Mesothelial cell of epicardium (in vitro differentiated cells): ENCODE measurements at regions not wholly inside any gene's neighbourhood (a gene's known extent, or its start where the extent isn't known, plus 50 kb on each side); places are given as distances from the start of the nearest gene placed in this dataset.
A peak's percentile ranks its signal among the peaks of the same experiment; 100 is the strongest.

Experiments used
- DNase-seq, 2 experiments: peaks; one replicate each; pipeline ENCODE4 v3.0.0; 2021; ENCODE audit warnings: low spot score in 2 of 2; ENCODE audit not compliant: unreplicated experiment in 2 of 2
- H3K27ac Mint-ChIP-seq: 2 replicates; pipeline ENCODE4 v1.8.0; 2021; ENCODE audit warnings: mixed read lengths
- H3K27me3 Mint-ChIP-seq: 2 replicates; pipeline ENCODE4 v1.8.0; 2021; ENCODE audit warnings: low read depth, mixed read lengths
- H3K36me3 Mint-ChIP-seq: 2 replicates; pipeline ENCODE4 v1.8.0; 2021; ENCODE audit warnings: mixed read lengths
- H3K4me1 Mint-ChIP-seq: 2 replicates; pipeline ENCODE4 v1.8.0; 2021; ENCODE audit warnings: mixed read lengths
- H3K4me3 Mint-ChIP-seq: 2 replicates; pipeline ENCODE4 v1.8.0; 2021; ENCODE audit warnings: mild to moderate bottlenecking, moderate library complexity, mixed read lengths
- H3K9me3 Mint-ChIP-seq: 2 replicates; pipeline ENCODE4 v1.8.0; 2021; ENCODE audit warnings: mixed read lengths
- TF ChIP-seq, protein P1 (sequence below): fragments of 200-600 bp; sonication (generic); IDR thresholded peaks from one replicate; pipeline ENCODE4 v1.5.0; 2021; ENCODE audit warnings: antibody characterized with exemption; ENCODE audit not compliant: unreplicated experiment

DNA sequence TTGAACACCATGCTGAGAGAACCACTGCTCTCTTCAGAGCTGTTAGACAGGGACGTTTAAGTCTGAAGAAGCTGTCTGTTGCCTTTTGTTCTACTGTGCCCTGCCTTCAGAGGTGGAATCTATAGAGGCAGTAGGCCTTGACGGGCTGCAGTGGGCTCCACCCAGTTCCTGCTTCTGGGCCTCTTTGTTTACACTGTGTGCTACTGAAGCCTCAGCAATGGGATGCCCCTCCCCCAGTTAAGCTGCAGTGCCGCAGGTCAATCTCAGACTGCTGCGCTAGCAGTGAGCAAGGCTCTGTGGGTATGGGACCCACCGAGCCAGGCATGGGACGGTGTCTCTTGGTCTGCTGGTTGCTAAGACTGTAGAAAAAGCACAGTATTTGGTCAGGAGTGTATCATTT lies 162.3 kb upstream of the NXPH2 start:
- Mint-ChIP-seq H3K4me3 (no peak overlapping the region), H3K4me1 (no peaks in the 10 kb centered on the region), H3K36me3 (no peaks in the 10 kb centered on the region), H3K27ac (no peak overlapping the region), H3K9me3 (peaks cover 46% of the 10 kb centered on the region), H3K27me3 (no peaks in the 10 kb centered on the region)
- no peak for DNase-seq
- TF ChIP-seq, protein P1, sequence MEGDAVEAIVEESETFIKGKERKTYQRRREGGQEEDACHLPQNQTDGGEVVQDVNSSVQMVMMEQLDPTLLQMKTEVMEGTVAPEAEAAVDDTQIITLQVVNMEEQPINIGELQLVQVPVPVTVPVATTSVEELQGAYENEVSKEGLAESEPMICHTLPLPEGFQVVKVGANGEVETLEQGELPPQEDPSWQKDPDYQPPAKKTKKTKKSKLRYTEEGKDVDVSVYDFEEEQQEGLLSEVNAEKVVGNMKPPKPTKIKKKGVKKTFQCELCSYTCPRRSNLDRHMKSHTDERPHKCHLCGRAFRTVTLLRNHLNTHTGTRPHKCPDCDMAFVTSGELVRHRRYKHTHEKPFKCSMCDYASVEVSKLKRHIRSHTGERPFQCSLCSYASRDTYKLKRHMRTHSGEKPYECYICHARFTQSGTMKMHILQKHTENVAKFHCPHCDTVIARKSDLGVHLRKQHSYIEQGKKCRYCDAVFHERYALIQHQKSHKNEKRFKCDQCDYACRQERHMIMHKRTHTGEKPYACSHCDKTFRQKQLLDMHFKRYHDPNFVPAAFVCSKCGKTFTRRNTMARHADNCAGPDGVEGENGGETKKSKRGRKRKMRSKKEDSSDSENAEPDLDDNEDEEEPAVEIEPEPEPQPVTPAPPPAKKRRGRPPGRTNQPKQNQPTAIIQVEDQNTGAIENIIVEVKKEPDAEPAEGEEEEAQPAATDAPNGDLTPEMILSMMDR: no peak

DNA sequence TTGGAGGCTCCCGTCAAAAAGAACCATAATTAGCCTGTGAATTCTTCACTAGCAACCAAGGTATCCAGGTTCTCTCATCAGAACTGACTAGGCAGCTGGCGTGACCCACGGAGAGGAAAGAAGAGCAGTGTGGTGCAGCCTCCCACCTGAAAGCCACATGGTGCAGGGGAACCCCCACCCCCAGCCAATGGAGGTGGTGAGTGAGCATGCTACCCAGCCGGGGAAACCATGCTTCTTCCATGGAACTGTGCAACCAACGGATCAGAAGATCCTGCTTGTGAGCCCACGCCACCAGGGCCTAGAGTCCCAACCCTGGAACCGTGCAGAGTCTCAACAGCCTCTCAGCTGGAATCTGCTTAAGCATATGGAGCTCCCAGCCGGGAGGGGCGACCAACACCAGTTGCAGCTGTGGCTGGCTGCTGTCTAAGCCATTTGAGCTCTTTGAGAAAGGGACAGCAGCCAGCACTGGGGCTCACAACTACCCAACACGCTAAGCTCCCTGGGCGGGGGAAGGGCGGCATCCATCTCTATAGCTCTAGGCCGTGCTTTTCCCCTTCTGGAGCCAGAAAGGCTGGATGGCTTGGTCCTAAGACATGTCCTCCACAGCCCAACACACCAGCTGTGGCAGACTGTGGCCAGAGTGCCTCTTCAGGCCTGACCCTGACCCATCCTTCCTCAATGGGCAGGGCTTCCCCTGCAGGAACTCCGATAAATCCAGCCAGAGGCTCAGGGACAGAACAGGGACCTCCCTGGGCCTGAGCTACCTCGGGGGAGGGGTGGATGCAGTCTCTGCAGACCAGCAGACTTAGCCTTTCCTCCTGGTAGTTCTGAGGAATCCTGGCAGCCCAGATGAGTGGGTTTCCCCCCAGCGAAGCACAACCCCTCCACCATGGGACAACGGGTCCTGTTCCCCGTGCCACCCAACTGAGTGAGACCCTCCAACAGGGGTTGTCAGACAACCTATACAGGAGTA lies 151.4 kb upstream of the NXPH2 start:
- TF ChIP-seq, protein P1: no peak
- peaks cover 5% of the 10 kb centered on the region for H3K4me1 Mint-ChIP-seq
- H3K27me3 Mint-ChIP-seq: no peaks in the 10 kb centered on the region
- no peak overlapping the region for H3K4me3 Mint-ChIP-seq
- H3K9me3 Mint-ChIP-seq: no peaks in the 10 kb centered on the region
- H3K36me3 Mint-ChIP-seq: no peaks in the 10 kb centered on the region
- no peak for DNase-seq
- no peak overlapping the region for H3K27ac Mint-ChIP-seq

DNA sequence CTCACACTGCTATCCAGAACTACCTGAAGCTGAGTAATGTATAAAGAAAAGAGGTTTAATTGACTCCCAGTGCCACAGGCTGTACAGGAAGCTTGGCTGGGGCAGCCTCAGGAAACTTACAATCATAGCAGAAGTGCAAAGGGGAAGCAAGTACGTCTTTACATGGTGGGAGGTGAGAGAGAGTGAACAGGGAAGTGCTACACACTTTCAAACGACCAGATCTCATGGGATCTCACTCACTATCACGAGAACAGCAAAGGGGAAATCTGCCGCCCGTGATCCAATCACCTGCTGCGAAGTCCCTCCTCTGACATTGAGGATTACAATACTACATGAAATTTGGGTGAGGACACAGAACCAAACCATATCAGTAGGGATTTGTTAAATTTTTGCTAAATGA lies 150.4 kb upstream of the NXPH2 start:
- Mint-ChIP-seq H3K4me1 (peaks cover 5% of the 10 kb centered on the region), H3K9me3 (no peaks in the 10 kb centered on the region), H3K36me3 (no peaks in the 10 kb centered on the region), H3K27ac (no peak overlapping the region), H3K27me3 (no peaks in the 10 kb centered on the region), H3K4me3 (no peak overlapping the region)
- TF ChIP-seq, protein P1: no peak
- DNase-seq: no peak

DNA sequence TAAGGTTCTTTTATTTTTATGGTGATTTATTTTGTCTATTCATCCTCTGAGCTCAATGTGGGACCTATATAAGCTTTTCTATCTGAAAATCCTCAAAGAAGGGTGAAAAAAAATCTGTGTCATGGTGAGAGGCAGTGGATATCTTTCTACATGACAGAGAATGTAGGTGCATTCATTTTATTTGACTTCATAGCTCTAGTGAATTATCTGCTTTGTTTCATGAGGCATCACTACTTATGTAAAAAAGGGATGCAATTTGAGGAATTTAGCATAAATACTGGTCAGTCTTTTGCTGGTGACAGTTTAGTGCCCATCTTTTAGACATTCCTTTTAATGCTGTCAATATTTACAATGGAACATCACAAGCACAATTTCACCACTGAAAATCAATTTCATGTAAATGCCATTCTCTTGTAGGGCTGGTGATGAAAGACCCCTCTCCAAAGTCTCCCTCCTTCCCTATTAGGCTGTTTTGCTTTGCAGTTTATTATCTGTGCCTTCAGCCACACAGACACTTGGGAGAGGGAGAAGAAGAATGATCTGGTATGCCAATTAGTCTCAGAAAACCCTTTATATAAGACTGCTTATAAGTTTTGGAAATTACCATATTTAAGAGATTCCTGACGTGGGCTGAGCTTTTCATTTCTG lies 148.3 kb upstream of the NXPH2 start:
- DNase-seq: no peak
- peaks cover 5% of the 10 kb centered on the region for H3K4me1 Mint-ChIP-seq
- TF ChIP-seq, protein P1: no peak

DNA sequence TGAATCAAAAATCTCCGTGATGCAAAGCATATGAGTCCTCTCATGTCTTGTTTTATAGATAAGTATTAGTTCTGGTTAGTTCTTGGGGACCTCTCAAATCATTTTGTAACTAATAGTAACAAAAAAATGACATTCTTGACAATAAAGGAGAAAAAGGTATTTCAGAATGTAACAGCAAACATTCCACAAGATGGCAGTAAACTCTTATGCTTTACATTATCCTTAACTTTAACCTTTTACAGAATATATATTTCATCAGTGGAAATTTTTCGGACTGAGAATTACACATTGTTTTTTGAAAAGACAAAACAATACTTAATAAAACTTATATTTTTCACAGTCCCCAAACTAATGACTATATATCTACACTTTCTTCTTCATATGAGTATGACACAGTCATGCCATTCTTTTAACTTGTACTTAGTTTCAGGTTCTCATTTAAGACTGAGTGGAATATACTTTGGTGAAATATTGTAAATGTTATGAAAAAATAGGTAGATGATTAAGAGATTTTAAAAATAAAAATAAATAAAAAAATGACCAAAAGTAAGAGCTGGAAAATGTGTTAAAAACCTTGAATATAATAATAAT lies 142.9 kb upstream of the NXPH2 start:
- no peak overlapping the region for H3K27ac Mint-ChIP-seq
- no peaks in the 10 kb centered on the region for H3K27me3 Mint-ChIP-seq
- DNase-seq: no peak
- H3K9me3 Mint-ChIP-seq: no peaks in the 10 kb centered on the region
- H3K4me1 Mint-ChIP-seq: peaks cover 2% of the 10 kb centered on the region
- H3K36me3 Mint-ChIP-seq: no peaks in the 10 kb centered on the region
- no peak overlapping the region for H3K4me3 Mint-ChIP-seq
- TF ChIP-seq, protein P1: peak; percentile 66

More for the DNA sequence above, 148.3 kb upstream of the NXPH2 start:
- H3K9me3 Mint-ChIP-seq: no peaks in the 10 kb centered on the region
- no peaks in the 10 kb centered on the region for H3K36me3 Mint-ChIP-seq
- no peak overlapping the region for H3K4me3 Mint-ChIP-seq
- no peak overlapping the region for H3K27ac Mint-ChIP-seq
- H3K27me3 Mint-ChIP-seq: no peaks in the 10 kb centered on the region
